ENCODE measurements at regions not wholly inside any gene's neighbourhood (a gene's known extent, or its start where the extent isn't known, plus 50 kb on each side); places are given as distances from the start of the nearest gene placed in this dataset.

- DNase-seq (ENCODE audit: low read depth): no peak
Measured at GRCh38 chr15:69896606-69897005, 201.1 kb downstream of the TLE3 start.

- DNase-seq (ENCODE audit: low read depth): no peak
Measured at GRCh38 chr15:69897061-69897460, 200.7 kb downstream of the TLE3 start.

- DNase-seq (ENCODE audit: low read depth): no peak
Measured at GRCh38 chr15:69897471-69898237, 200.1 kb downstream of the TLE3 start.

- DNase-seq (ENCODE audit: low read depth): no peak
Measured at GRCh38 chr15:69898243-69898642, 199.5 kb downstream of the TLE3 start.

- DNase-seq (ENCODE audit: low read depth): no peak
Measured at GRCh38 chr15:69902414-69903062, 195.2 kb downstream of the TLE3 start.

GRCh38 chr15:69903470-69904469 is 193.9 kb downstream of the TLE3 start:
- DNase-seq (ENCODE audit: low read depth): no peak

- DNase-seq (ENCODE audit: low read depth): no peak
Measured at GRCh38 chr15:69906256-69907185, 191.2 kb downstream of the TLE3 start.

GRCh38 chr15:69908060-69908459 is 189.7 kb downstream of the TLE3 start:
- DNase-seq (ENCODE audit: low read depth): no peak

- no peak for DNase-seq (ENCODE audit: low read depth)
Measured at GRCh38 chr15:69908590-69909420, 188.9 kb downstream of the TLE3 start.

- DNase-seq (ENCODE audit: low read depth): no peak
Measured at GRCh38 chr15:69909719-69910444, 187.8 kb downstream of the TLE3 start.

- DNase-seq (ENCODE audit: low read depth): no peak
Measured at GRCh38 chr15:69910514-69910913, 187.2 kb downstream of the TLE3 start.

GRCh38 chr15:69912116-69912515 is 185.6 kb downstream of the TLE3 start:
- DNase-seq (ENCODE audit: low read depth): no peak

GRCh38 chr15:69914040-69914439 is 183.7 kb downstream of the TLE3 start:
- no peak for DNase-seq (ENCODE audit: low read depth)

GRCh38 chr15:69914960-69915359 is 182.8 kb downstream of the TLE3 start:
- DNase-seq (ENCODE audit: low read depth): no peak

GRCh38 chr15:69916169-69916785 is 181.4 kb downstream of the TLE3 start:
- no peak for DNase-seq (ENCODE audit: low read depth)

GRCh38 chr15:69917056-69917455 is 180.7 kb downstream of the TLE3 start:
- DNase-seq (ENCODE audit: low read depth): no peak

GRCh38 chr15:69919816-69920215 is 177.9 kb downstream of the TLE3 start:
- DNase-seq (ENCODE audit: low read depth): no peak

- DNase-seq (ENCODE audit: low read depth): no peak
Measured at GRCh38 chr15:69920221-69920620, 177.5 kb downstream of the TLE3 start.

Data from activated T-cell treated with anti-CD3 and anti-CD28 coated beads for 24 hours (primary cell).